Stimulated activated CD8-positive, alpha-beta memory T cell treated with anti-CD3 and anti-CD28 coated beads, Interleukin-2, amount 100 ng/mL, for 1 hour (primary cell): ENCODE measurements at regions not wholly inside any gene's neighbourhood (a gene's known extent, or its start where the extent isn't known, plus 50 kb on each side); places are given as distances from the start of the nearest gene placed in this dataset.
"Not testable (repeated sequence)": the region's sequence is repeated elsewhere in the genome, so short reads cannot be mapped to it uniquely, and the experiment has no call there.

Experiments
- DNase-seq, 2 donors: peaks; one replicate each; pipeline ENCODE4 v3.0.0-alpha.2; 2020; ENCODE audit warnings: low read depth in 2 of 2

- DNase-seq, result not testable (repeated sequence)
Observed at GRCh38 chr15:30688684-30689083, 62.8 kb downstream of the ARHGAP11B start.

- not testable (repeated sequence) for DNase-seq
Observed at GRCh38 chr15:30690153-30690552, 64.2 kb downstream of the ARHGAP11B start.

GRCh38 chr15:30695811-30696210, 69.9 kb downstream of the ARHGAP11B start:
- DNase-seq, result not testable (repeated sequence)

GRCh38 chr15:30696439-30697314, 70.7 kb downstream of the ARHGAP11B start:
- not testable (repeated sequence) for DNase-seq

- DNase-seq, result not testable (repeated sequence)
Observed at GRCh38 chr15:30697315-30697685, 71.4 kb downstream of the ARHGAP11B start.

GRCh38 chr15:30700006-30700597, 74.2 kb downstream of the ARHGAP11B start:
- not testable (repeated sequence) for DNase-seq

- DNase-seq, result not testable (repeated sequence)
Observed at GRCh38 chr15:30707976-30708685, 82.2 kb downstream of the ARHGAP11B start.

GRCh38 chr15:30708809-30709208, 82.9 kb downstream of the ARHGAP11B start:
- DNase-seq, result not testable (repeated sequence)

GRCh38 chr15:30718038-30718643, 92.2 kb downstream of the ARHGAP11B start:
- DNase-seq, result not testable (repeated sequence)

GRCh38 chr15:30719363-30719762, 93.4 kb downstream of the ARHGAP11B start:
- not testable (repeated sequence) for DNase-seq

- DNase-seq, result not testable (repeated sequence)
Observed at GRCh38 chr15:30720825-30721224, 94.9 kb downstream of the ARHGAP11B start.

- DNase-seq, result not testable (repeated sequence)
Observed at GRCh38 chr15:30721529-30721928, 95.6 kb downstream of the ARHGAP11B start.

GRCh38 chr15:30723540-30724175, 97.7 kb downstream of the ARHGAP11B start:
- not testable (repeated sequence) for DNase-seq

- DNase-seq, result not testable (repeated sequence)
Observed at GRCh38 chr15:30729880-30730590, 104.1 kb downstream of the ARHGAP11B start.

- DNase-seq, result not testable (repeated sequence)
Observed at GRCh38 chr15:30730633-30731032, 104.7 kb downstream of the ARHGAP11B start.

GRCh38 chr15:30732100-30732499, 106.2 kb downstream of the ARHGAP11B start:
- not testable (repeated sequence) for DNase-seq

- DNase-seq, result not testable (repeated sequence)
Observed at GRCh38 chr15:30735884-30736564, 110.1 kb downstream of the ARHGAP11B start.

GRCh38 chr15:30742796-30743195, 116.9 kb downstream of the ARHGAP11B start:
- not testable (repeated sequence) for DNase-seq

- DNase-seq, result not testable (repeated sequence)
Observed at GRCh38 chr15:30749048-30749447, 123.1 kb downstream of the ARHGAP11B start.
